SK-N-MC (cell line): ENCODE measurements at regions not wholly inside any gene's neighbourhood (a gene's known extent, or its start where the extent isn't known, plus 50 kb on each side); places are given as distances from the start of the nearest gene placed in this dataset.

Experiments
- EZH2 ChIP-seq: fragments of 200-600 bp; sonication (generic); IDR thresholded peaks from one replicate; pipeline ENCODE4 v1.6.1; 2017; ENCODE audit warnings: antibody characterized with exemption
- POLR2AphosphoS5 ChIP-seq: IDR thresholded peaks from 2 replicates; pipeline ENCODE4 v1.6.1; 2012; ENCODE audit warnings: mild to moderate bottlenecking, low read depth, low read length, borderline replicate concordance

DNA sequence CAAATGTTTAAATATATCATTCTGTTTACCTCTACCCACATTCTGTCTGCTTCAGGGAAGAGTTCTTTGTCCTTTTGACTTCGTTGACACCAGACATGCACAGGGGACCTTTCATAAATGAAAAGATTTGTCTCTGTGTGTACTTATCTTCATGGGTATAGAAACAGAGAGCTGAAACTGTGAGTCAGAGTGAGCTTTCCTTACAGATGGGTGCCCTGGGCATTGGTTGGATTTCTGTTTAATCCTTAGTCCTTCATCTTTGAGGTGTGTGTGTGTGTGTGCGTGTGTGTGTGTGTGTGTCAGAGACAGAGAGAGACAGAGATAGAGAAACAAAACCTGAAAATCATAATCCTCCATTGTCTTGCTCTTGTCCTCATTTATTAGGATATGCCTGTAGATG is 517.4 kb downstream of the TUSC7 start:
- no peak for TF ChIP-seq EZH2
- TF ChIP-seq POLR2AphosphoS5 = no peak
